T47D (cell line): ENCODE measurements at regions not wholly inside any gene's neighbourhood (a gene's known extent, or its start where the extent isn't known, plus 50 kb on each side); places are given as distances from the start of the nearest gene placed in this dataset.

Experiments used
- DNase-seq, 2 experiments: peaks; one replicate each; pipeline versions ENCODE4 v3.0.0 to v3.0.0-alpha.2; 2011 to 2012; ENCODE audit warnings: low read depth in 1 of 2, low spot score in 1 of 2
- JUND ChIP-seq: IDR thresholded peaks from 2 replicates; pipeline ENCODE4 v1.6.1; 2012; ENCODE audit warnings: low read depth
- in situ Hi-C: cut with HindIII; loops from 2 replicates; pipeline ENCODE4 v1.10.0; 2016; ENCODE audit warnings: low sequenced_read_pairs, low pct_unique_long_range_greater_than_20kb

- no peak for TF ChIP-seq JUND
- DNase-seq, result no peak
- in situ Hi-C loops, result no loop called here
These were observed 125.5 kb upstream of the SERPIND1 start for GRCh38 chr22:20648306-20648903.

GRCh38 chr22:20650294-20651207 lies 123.4 kb upstream of the SERPIND1 start:
- no peak for TF ChIP-seq JUND
- DNase-seq, result no peak
- in situ Hi-C loops, result no loop called here

- in situ Hi-C loops, result no loop called here
- no peak for TF ChIP-seq JUND
- DNase-seq, result no peak
These were observed 122.6 kb upstream of the SERPIND1 start for GRCh38 chr22:20651286-20651685.

GRCh38 chr22:20652130-20652529 lies 121.8 kb upstream of the SERPIND1 start:
- TF ChIP-seq JUND, result no peak
- DNase-seq, result no peak
- in situ Hi-C loops, result no loop called here

GRCh38 chr22:20652582-20652981 lies 121.3 kb upstream of the SERPIND1 start:
- in situ Hi-C loops, result no loop called here
- no peak for TF ChIP-seq JUND
- DNase-seq, result peak in 1 of 2 experiments; percentile 20

- in situ Hi-C loops, result no loop called here
- TF ChIP-seq JUND, result no peak
- no peak for DNase-seq
These were observed 120.7 kb upstream of the SERPIND1 start for GRCh38 chr22:20653012-20653794.

- in situ Hi-C loops, result no loop called here
- no peak for DNase-seq
- no peak for TF ChIP-seq JUND
These were observed 120.0 kb upstream of the SERPIND1 start for GRCh38 chr22:20653795-20654342.

GRCh38 chr22:20654343-20655208 lies 119.3 kb upstream of the SERPIND1 start:
- no peak for TF ChIP-seq JUND
- in situ Hi-C loops, result no loop called here

GRCh38 chr22:20655623-20656022 lies 118.3 kb upstream of the SERPIND1 start:
- DNase-seq, result no peak
- in situ Hi-C loops, result no loop called here

More at GRCh38 chr22:20654343-20655208, 119.3 kb upstream of the SERPIND1 start:
- DNase-seq, result no peak

GRCh38 chr22:20656516-20656901 lies 117.4 kb upstream of the SERPIND1 start:
- DNase-seq, result no peak
- no peak for TF ChIP-seq JUND
- in situ Hi-C loops, result no loop called here

More at GRCh38 chr22:20655623-20656022, 118.3 kb upstream of the SERPIND1 start:
- TF ChIP-seq JUND, result no peak

- peak in 1 of 2 experiments; percentile 9 for DNase-seq
- no peak for TF ChIP-seq JUND
- in situ Hi-C loops, result no loop called here
These were observed 116.7 kb upstream of the SERPIND1 start for GRCh38 chr22:20656902-20657836.
